ENCODE measurements at regions not wholly inside any gene's neighbourhood (a gene's known extent, or its start where the extent isn't known, plus 50 kb on each side); places are given as distances from the start of the nearest gene placed in this dataset.

DNA sequence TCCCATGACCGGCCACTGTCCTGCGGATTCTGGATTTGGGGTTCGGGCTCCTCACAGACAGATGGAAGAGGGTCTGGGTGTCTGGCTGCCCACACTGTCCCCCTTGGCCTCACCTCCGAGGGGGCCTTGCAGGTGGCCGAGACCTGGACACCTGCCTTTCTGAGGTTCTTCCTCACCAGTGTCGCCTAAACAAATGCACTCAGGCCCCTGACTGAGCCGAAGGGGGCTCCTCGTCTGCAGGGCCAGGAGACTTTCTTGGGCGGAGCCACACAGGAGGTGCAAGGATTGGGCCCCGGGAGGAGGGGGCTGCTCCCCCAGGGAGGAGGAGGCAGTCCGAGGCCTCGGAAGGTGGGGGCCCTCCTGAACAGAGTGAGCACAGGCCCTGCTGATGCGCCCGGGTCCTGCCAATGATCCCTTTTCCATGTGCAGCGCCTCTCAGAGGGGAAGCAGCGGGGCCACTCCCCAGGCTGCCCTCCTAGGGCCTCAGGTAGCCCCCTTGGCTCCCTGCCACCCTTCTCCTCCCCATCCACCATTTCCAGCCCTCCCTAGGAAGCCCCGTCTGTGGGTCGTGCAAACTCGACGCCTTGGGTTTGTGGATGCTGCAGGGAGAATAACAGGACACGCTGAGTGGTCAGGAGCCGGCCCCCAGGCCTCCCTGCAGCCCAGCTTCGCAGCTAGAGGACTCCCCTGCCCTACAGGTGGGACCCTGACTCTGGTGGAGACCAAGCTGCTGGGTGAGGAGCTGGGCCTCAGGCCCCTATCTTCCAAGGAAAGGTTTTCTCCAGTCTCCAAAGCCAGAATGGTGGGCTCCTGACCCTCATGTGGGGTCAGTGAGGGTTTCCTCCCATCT, 63.4 kb upstream of the ZNF469 start:
- H3K27ac ChIP-seq: no peak overlapping the region
- DNase-seq (ENCODE audit: low spot score): no peak
- no peak overlapping the region for H3K4me3 ChIP-seq
- TF ChIP-seq, protein P1, sequence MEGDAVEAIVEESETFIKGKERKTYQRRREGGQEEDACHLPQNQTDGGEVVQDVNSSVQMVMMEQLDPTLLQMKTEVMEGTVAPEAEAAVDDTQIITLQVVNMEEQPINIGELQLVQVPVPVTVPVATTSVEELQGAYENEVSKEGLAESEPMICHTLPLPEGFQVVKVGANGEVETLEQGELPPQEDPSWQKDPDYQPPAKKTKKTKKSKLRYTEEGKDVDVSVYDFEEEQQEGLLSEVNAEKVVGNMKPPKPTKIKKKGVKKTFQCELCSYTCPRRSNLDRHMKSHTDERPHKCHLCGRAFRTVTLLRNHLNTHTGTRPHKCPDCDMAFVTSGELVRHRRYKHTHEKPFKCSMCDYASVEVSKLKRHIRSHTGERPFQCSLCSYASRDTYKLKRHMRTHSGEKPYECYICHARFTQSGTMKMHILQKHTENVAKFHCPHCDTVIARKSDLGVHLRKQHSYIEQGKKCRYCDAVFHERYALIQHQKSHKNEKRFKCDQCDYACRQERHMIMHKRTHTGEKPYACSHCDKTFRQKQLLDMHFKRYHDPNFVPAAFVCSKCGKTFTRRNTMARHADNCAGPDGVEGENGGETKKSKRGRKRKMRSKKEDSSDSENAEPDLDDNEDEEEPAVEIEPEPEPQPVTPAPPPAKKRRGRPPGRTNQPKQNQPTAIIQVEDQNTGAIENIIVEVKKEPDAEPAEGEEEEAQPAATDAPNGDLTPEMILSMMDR (IDR thresholded peaks at IDR 0.05): no peak

DNA sequence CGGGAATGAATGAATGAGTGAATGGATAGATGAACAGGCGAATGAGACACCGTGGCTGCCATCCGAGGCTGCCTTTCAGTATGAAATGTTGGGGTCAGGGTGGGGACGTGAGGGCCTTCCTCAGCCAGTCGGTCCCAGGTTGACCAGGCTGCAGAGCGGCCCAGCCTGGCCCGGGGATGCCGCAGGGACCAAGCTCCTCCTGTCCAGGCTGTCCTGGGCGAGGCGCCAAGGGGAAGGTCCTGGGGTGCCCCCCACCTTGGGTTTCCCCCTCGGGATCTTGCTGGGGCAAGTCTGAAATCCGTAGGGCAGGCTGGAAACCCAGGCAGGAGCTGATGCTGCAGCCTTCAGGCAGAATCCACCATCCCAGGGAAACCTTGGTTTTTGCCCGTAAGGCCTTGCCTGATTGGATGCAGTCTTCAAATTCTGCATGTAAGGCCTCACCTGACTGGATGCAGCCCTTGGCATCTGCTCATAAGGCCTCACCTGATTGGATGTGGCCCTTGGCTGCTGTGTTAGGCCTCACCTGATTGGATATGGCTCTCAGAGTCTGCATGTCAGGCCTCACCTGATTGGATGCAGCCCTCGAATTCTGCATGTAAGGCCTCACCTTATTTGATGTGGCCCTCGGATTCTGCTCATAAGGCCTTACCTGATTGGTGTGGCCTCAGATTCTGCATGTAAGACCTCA, 61.7 kb upstream of the ZNF469 start:
- TF ChIP-seq, protein P1 (IDR thresholded peaks at IDR 0.05): no peak
- DNase-seq (ENCODE audit: low spot score): no peak

DNA sequence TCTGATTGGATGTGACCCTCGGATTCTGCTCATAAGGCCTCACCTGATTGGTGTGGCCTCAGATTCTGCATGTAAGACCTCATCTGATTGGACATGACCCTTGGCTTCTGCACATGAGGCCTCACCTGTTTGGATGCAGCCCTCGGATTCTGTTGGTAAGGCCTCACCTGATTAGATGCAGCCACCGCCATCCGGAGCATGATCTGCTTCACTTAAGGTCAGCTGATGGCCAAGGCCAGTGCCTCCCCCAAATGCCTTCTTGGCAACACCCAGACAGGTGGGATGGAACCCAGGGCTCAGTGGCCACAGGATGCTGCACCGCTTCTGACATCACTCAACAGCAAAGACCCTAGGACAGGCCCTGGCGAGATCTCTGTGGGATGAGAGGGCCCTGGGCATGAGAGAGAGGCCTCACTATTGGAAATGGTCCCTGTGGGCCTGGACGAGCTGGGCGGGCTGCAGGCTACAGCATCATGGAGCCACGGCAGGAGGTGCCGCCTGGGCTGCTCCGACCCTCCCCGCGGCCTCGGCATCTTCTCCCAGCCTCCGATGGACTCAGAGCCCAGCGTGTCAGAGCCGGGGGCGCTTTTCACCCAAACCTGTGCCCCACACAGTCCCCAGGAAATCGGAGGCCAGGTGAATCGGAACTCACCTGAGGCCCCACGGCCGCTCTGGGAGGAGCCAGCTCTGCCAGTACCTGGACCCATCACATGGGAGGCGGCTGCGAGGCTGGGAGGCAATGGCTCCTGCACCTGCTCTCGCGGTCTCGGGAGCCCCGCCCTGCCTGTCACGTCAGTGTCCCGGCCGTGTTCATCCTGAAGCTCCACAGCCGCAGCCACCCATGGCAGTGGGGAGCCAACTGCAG, 60.9 kb upstream of the ZNF469 start:
- DNase-seq (ENCODE audit: low spot score): no peak
- TF ChIP-seq, protein P1 (IDR thresholded peaks at IDR 0.05): no peak
- Histone ChIP-seq H3K27ac (no peak overlapping the region), H3K4me3 (no peak overlapping the region)

More for the DNA sequence above, 61.7 kb upstream of the ZNF469 start:
- Histone ChIP-seq H3K4me3 (no peak overlapping the region), H3K27ac (no peak overlapping the region)

DNA sequence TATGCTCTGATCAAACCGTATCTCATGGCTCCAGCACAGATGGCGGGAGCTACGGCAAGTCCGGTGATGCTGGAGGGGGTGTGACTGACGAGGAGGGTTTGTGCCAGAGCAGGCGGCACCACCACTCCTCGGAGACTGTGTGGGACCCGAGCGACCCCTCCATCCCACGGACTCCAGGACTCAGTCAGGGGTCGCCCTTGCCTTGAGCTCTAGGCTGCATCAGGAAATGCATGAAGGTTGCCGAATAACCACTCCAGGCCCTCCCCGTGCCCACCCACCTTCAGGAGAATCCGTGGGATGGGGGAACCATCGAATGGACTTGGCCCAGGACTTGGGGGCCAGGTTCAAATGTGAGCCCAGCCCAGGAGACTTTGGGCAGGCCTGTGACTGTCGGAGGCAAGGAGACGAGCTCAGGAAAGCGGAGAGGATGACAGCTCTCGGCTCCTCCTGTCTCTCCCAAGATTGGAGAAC, 60.2 kb upstream of the ZNF469 start:
- Histone ChIP-seq H3K27ac (no peak overlapping the region), H3K4me3 (no peak overlapping the region)
- TF ChIP-seq, protein P1 (IDR thresholded peaks at IDR 0.05): no peak
- DNase-seq (ENCODE audit: low spot score): no peak

DNA sequence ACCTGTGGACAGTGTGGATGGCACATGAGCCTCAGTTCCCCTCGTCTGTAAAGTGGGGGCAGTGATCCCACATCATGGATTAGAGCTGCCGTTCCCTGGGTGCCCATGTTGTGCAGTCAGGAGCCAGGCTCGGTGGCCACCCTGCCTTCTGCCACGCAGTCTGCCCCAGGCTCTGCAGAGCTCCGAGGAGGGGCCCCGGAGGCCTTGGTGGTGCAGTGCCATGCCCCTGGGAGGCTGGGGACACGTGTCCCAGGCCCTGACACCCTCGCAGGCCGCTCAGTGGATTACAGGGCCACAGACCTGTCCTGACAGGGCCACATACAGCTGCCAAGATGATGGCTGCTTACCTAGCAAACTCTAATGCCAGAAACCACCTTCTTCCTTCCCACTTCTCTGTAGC, 59.7 kb upstream of the ZNF469 start:
- TF ChIP-seq, protein P1 (IDR thresholded peaks at IDR 0.05): no peak
- Histone ChIP-seq H3K27ac (no peak overlapping the region), H3K4me3 (no peak overlapping the region)
- no peak for DNase-seq (ENCODE audit: low spot score)

DNA sequence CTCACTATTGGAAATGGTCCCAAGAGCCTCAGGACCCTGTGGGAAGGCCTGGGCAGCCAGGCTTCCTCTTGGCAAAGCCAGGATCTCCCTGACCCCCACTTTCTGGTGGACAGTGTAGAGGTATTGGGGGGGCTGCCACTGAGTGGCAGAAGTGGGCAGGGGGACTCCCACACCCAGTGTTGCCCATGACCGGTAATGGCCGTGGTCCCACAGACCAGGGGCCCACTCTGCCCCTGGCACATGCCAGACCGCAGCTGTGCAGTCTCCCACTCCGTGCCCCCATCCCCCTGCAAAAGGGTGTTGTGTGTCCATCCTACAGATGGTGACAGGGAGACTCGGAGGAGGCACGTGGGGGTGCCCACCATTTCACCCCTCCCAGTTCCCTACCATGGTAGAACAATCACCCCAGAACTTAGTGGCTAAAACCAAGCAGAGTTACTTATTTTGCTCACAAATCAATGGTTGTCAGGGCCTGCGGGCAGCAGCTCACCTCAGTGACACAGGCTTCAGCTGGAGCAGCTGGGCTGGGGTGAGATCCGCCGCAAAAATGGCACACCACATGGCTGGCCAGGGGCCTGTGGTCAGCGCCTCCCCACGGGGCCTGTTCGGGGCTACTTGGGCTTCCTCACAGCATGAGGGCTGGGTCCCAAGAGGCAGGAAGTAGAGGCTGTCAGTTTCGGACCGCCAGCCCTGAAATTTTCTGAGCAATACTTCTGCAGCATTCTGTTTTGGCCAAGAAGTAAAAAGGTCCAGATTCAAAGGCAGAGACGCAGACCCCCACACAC, 59.0 kb upstream of the ZNF469 start:
- no peak for DNase-seq (ENCODE audit: low spot score)
- TF ChIP-seq, protein P1 (IDR thresholded peaks at IDR 0.05): no peak
- Histone ChIP-seq H3K4me3 (no peak overlapping the region), H3K27ac (no peak overlapping the region)

Data from coronary artery (tissue), 2 donors.